ENCODE measurements at regions not wholly inside any gene's neighbourhood (a gene's known extent, or its start where the extent isn't known, plus 50 kb on each side); places are given as distances from the start of the nearest gene placed in this dataset.
"Not testable (repeated sequence)": the region's sequence is repeated elsewhere in the genome, so short reads cannot be mapped to it uniquely, and the experiment has no call there.

DNA sequence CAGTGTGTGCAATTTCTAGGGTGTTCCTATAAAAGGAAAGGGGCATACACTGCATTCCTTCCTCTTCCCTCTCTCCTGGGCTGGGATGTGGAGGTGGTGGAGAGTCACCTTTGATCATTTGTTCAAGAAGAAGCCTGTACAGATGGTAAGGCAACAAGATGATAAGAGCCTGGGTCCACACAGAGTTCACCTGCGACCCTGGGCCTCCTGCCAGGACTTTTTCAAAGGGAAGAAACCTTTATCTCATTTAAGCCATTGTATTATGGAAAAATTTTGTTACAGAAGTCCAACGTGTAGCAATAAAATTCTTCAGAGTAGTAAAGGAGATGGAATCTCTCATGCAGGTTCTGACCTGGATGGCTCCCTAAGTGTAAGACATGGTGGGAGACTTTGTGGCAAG is 189.1 kb downstream of the MIS18A start:
- no peak for DNase-seq

DNA sequence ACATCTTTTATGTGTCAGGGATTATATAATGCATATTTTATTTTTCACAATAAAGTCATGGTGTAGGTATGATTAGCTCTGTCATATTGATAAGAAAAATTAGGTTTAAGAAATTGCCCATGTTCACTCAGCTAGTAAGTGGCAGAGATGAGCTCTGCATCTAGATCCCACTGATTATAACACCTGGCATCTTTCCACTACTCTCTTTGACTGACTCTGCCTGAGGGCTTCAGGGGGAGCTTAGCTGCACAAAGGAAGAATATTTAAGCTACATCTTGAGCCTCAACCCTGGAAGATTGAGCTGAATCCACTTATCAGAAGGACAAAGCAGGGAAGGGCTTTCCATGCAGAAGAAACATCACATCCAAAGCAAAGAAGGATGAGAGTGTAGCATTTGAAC is 190.4 kb downstream of the MIS18A start:
- DNase-seq, result no peak

DNA sequence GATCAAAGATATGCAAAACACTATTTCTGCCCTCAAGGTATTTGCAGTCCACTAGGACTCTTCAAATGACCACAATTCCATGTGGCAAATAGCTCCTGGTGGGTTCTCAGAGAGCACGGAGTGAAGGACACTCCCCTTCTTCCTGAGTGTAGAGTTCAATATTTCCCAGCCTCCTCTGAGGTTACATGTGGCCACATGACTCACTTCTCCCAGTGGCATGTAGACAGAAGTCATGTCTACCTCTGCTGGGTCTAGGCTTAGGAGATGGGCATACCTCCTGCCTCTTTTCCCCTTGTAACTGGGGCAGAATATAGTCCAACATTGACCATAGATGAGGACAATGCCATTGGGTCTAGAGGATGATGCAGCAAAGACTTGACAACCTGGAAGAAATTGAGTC is 191.4 kb downstream of the MIS18A start:
- DNase-seq, result no peak

DNA sequence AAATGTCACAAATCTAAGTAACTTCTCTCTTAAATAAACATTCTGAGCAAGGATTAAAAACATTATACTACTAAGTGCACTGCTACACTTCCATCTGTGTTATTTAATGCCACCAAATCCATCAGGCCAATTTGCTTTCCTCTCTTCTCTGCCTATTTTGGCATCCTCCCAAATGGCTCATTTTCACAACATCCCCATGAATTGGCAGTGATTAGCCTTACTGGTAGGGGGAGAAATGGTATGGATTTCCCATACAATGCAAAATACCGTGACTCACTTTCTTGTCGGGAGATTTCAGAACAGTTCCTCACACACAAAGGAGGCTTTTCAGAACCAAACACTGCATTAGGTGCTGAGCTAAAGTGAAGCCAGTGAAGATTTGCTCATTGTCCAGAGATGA is 195.7 kb downstream of the MIS18A start:
- peak; percentile 91 for DNase-seq

DNA sequence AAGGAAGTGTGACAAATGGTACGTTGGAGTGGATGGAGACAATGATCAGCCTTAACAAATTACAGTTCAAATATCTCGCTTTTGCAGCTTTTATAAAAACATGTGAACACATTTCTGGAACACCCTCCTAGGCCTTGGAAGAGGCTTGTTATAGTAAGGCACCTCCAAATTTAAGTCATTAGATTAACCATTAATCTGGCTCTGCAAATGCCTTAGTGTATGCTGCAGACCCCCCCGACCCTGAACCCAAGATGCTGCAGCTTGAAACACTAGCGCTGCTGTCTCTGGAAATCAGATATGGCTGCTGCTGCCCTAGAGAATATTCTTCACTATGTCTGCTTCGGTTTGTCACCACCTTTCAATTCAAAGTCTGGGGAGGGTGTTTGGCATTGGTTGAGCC is 196.4 kb downstream of the MIS18A start:
- peak; percentile 29 for DNase-seq

DNA sequence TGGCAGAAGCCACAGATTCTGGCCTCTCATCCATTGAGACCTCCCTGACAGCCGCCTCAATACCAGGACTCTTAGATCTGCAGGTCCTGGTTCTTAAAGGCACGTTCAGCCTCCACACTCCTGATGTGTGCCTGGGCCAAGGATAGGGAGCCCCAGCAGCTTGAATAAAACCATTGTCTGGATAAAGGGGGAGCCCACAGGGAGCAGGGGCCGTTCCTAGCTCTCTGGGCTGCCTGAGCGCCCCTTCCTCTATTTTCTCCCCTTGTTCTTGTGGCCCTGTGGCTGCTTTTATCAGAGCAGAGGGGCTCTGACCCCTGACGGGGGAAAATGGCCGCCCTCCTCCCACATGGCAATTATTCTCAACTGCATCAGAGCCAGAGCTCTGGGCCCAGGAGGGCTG is 200.8 kb downstream of the HUNK start:
- DNase-seq, result no peak

DNA sequence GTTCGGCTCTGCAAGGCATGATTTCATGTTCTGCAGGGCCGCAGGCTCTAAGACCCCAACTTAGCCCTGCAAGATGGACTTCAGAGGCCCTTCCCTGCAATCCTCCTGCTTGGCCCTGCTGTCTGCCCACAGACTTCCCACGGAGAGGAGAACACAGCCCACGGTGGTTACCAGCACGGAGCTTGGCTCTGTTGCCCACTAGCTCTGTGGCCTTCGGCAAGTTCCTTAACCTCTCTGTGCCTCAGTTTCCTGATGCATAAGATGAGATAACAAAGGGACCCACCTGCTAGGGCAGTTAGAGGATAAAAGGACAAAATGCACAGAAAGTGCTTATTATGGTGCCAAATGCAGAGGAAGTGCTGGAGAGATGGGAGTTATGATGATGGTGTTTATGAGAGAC is 200.4 kb downstream of the HUNK start:
- DNase-seq, result no peak

DNA sequence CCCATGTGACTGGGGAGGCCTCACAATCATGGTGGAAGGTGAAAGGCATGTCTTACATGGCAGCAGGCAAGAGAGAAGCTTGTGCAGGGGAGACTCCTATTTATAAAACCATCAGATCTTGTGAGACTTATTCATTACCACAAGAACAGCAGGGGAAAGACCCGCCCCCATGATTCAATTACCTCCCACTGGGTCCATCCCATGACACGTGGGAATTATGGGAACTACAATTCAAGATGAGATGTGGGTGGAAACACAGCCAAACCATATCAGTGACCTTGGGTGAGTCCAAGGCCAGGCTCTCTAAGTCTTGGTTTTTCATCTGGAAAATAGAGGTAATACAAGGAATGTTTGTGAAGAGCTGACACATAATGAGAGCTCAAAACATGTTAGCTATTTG is 198.8 kb downstream of the HUNK start:
- not testable (repeated sequence) for DNase-seq

DNA sequence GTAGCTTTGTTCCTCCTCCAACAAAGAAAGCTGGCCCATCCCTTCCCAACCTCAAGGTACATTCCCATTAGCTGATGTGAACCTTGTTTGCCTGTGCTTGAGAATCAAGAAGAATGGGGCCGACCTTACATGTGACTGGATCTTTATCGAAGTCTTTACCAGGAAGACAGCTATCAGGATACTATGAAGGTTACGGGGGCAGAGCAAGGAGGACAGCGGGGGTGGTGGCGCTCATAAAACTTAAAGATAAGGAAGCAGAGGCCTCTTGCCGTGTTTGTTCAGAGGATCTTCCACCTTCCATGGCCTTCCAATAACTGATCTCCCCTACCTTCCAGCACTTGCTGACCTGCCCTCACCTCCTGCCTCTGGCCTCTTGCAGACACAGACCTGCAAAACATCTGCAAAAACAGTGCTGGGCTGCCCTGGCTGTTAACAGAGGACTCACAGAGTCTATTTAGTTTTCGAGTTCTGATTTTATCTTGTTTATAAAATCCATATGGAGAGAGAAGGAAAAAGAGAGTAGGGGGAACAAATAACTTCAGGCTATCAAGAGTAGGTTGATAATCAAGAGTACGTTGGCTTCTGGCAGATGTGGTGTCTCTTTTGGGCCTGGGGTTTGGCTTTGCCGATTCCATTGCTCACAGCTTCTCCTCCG is 198.0 kb downstream of the HUNK start:
- DNase-seq, result no peak

DNA sequence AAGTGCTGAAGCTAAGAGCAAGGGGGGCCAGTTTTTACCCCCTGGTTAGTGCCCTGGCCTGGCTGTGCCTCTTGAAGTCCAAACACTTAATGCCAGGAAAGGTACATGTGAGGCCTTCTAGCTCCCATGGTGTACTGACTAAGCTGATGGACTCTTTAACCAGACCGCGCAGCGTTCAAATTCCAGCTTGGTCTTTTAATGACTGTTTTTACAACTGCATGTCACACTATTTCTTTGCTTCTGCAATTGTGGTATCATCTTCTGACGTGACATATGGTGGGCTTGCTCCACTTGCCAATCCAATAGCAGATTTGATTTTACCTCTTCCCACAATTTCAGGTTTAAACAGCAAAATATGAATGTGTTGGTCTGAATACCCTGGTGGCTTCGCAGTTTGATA is 197.3 kb downstream of the HUNK start:
- DNase-seq, result no peak

DNA sequence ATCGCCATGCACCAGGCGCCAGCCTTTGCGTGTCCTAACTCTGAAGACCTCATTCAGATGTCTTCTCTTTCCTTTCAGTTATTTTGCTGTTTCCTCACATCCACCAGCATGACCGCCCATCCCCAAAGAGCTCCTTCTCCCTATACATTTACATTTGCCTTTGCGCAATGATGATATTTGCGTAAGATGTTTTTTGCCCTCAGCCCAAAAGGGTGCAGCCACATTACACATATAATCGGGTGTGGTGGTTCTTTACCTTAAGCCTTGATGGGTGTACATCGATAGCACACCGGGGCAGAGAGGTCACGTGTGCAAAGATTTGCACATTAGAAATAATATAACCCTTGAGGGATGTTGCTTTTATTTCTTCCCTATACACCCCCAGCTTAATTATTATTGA is 192.8 kb downstream of the HUNK start:
- no peak for DNase-seq

DNA sequence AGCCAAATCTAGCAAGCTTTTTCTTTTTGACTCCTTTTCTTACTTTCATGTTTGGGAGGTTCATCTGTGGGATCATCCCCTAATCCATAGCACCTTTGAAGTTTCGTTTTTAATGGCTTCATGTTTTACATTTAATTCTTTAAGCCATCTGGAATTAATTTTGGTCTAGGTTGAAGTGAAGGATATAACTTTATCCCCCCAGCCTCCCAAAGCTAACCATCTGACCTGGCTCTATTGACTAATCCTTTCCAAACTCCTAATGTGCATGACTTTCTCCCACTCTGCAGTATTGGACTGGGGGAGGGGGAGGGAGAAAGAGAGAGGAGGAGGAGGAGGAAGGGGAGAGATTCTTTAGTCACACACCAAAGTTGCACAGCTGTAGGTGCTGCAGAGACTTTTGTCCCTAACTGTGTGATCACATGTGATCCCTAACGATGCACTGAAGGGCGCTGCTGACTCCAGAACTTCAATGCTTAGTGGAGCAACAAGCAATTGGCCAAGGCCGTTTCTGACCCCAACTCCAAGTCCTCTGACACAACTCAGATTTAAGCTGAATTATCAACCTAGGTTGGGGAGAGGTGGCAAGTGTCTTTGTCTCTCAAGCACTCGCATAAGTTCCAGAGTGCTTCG is 191.6 kb downstream of the HUNK start:
- no peak for DNase-seq

DNA sequence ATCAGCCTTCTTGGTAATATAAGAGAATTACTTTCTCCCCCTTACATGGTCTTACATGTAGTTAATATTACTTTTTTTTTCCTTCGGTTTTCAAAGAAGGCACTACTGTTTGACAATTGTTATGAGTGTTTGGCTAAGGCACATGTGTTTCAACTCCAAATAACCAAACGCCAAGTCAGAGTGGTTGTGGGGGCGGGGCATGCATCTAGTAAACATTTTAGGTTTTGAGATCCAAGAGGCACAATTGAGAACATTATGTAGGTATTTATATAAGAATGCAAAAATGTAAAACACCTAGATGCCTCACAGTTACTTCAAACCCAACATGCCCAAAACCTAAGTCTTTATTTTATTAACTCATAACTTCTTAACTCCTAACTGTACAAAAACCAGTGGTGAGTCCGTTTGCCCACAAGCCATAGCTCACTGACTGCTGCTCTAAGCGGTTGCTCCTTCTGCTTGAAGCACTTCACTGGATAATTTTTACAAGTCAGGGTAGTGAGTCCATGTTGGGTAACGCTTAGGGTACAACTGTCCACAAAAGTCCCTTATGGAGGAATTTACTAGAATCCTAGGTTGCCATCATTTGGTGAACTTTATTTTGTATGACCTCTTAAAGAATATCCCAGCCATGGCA is 189.9 kb downstream of the HUNK start:
- DNase-seq, result no peak

DNA sequence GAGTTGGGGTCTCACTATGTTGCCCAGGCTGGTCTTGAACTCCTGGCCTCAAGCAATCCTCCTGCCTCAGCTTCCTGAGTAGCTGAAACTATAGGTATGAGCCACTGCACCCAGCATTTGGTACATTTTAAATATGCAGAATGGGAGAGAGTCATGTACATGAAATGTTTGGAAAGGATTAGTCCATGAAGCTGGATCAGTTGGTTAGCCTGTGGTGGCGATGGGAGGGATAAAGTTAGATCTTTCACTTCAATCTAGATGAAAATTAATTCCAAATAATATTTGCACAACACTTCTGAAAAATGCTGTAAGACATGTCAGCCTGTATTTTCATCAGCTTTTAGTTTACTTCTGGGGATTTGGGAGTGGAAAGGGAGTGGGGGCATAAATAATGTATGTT is 188.9 kb downstream of the HUNK start:
- no peak for DNase-seq

DNA sequence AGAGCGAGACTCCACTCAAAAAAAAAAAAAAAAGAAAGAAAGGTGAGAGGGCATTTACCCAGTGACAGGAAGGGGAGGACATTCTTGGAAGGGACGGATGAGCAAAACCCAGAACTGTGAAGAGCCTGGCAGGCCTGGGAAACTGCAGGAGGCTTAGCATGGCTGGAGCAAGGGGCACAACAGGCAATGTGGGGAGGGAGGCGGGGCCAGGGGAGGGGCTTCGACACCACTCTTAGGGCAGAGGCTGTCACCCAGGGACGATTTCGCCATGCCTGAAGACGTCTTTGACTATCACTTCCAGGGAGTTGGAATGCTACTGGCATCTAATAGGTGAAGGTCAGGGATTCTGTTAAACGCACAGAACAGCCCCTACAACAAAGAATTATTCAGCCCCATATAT is 184.0 kb downstream of the HUNK start:
- no peak for DNase-seq

DNA sequence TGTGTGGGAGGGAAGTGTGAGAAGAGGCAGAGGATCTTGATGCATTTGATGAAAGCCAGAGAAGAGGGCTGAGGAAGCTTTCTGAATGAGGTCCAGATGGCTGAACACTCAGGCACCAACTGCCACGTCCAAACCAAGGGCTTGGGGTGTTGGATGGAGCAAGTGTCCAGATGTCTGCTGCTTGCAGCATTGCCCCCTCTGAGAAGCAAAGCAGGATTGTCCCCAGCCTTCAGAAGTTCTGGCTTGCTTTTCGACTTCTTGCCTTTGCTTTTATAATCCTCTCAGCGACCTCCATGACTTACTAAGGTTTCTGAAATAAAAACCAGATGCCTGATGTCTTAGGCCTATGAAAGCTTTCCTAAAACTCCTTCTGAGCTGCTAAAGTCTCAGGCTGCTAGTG is 182.5 kb downstream of the HUNK start:
- peak; percentile 20 for DNase-seq
